ENCODE measurements at regions not wholly inside any gene's neighbourhood (a gene's known extent, or its start where the extent isn't known, plus 50 kb on each side); places are given as distances from the start of the nearest gene placed in this dataset.

DNA sequence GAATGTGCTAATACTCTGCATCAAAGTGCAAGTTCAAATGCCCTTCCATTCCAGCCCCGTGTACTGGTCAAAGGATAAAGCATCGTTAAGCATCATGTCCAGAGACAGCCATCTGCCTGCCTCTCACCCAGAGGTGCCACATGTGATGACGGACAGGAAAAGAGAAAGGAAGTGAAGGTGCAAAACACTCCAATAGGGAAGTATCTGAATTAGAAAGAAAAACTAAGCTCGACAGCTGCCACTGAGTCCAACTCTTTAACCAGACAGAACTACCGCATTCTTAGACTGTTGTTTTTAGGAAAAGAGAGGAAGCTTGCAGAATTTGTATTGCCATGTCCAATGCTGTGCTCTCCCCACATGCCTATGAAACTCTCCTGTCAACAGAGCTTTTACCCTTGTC lies 465.0 kb upstream of the SOX5 start:
- no peak for TF ChIP-seq TAF1 (IDR thresholded peaks at IDR 0.05; ENCODE audit: borderline replicate concordance, low read depth, low read length)
- no peak for TF ChIP-seq POLR2A (IDR thresholded peaks at IDR 0.05; ENCODE audit: low read depth, low read length)

All from GM12892 (cell line).